ENCODE measurements at regions not wholly inside any gene's neighbourhood (a gene's known extent, or its start where the extent isn't known, plus 50 kb on each side); places are given as distances from the start of the nearest gene placed in this dataset.

GRCh38 chrX:99522450-99522849, 887.6 kb downstream of the PCDH19 start:
- no peak overlapping the region for H3K27ac ChIP-seq
- TF ChIP-seq CTCF (IDR thresholded peaks at IDR 0.05) (no peak), POLR2A (IDR thresholded peaks at IDR 0.05) (no peak)

GRCh38 chrX:99507768-99508167, 902.3 kb downstream of the PCDH19 start:
- Histone ChIP-seq H3K36me3 (replicated peaks in 1 of 2) (no peaks in the 10 kb centered on the region), H3K27ac (no peak overlapping the region), H3K4me3 (no peak overlapping the region), H3K9me3 (replicated peaks in 1 of 3) (no peaks in the 10 kb centered on the region), H3K4me1 (replicated peaks in 1 of 2) (no peaks in the 10 kb centered on the region), H3K27me3 (peaks cover 5% of the 10 kb centered on the region)
- intact Hi-C loops (cut with DNase I): no loop called here
- DNase-seq: no peak
- TF ChIP-seq CTCF (IDR thresholded peaks at IDR 0.05): no peak
- no peak for TF ChIP-seq POLR2A (IDR thresholded peaks at IDR 0.05)

More at GRCh38 chrX:99522450-99522849, 887.6 kb downstream of the PCDH19 start:
- Histone ChIP-seq H3K36me3 (replicated peaks in 1 of 2) (no peaks in the 10 kb centered on the region), H3K27me3 (no peaks in the 10 kb centered on the region), H3K4me1 (replicated peaks in 1 of 2) (no peaks in the 10 kb centered on the region), H3K9me3 (replicated peaks in 1 of 3) (no peaks in the 10 kb centered on the region), H3K4me3 (no peak overlapping the region)
- no peak for DNase-seq
- intact Hi-C loops (cut with DNase I): no loop called here

- Histone ChIP-seq H3K36me3 (replicated peaks in 1 of 2) (no peaks in the 10 kb centered on the region), H3K27ac (no peak overlapping the region), H3K4me1 (replicated peaks in 1 of 2) (no peaks in the 10 kb centered on the region), H3K27me3 (no peaks in the 10 kb centered on the region), H3K9me3 (replicated peaks in 1 of 3) (peaks cover 0 to 4% (median 0%) of the 10 kb centered on the region in 3 donors), H3K4me3 (no peak overlapping the region)
- TF ChIP-seq CTCF (IDR thresholded peaks at IDR 0.05) (no peak), POLR2A (IDR thresholded peaks at IDR 0.05) (no peak)
- 22 to 59% (median 49%) methylated on average over 2 of the region's 2 CpGs for WGBS, 4 donors
- DNase-seq: no peak
- intact Hi-C loops (cut with DNase I): no loop called here
Observed at GRCh38 chrX:99495453-99495852, 914.6 kb downstream of the PCDH19 start.

GRCh38 chrX:99494668-99495067, 915.4 kb downstream of the PCDH19 start:
- DNase-seq: no peak
- Histone ChIP-seq H3K4me1 (replicated peaks in 1 of 2) (no peaks in the 10 kb centered on the region), H3K36me3 (replicated peaks in 1 of 2) (no peaks in the 10 kb centered on the region), H3K4me3 (no peak overlapping the region), H3K27me3 (no peaks in the 10 kb centered on the region), H3K27ac (no peak overlapping the region), H3K9me3 (replicated peaks in 1 of 3) (peaks cover 0 to 4% (median 0%) of the 10 kb centered on the region in 3 donors)
- no peak for TF ChIP-seq POLR2A (IDR thresholded peaks at IDR 0.05)
- TF ChIP-seq CTCF (IDR thresholded peaks at IDR 0.05): no peak
- WGBS, 4 donors: 75 to 85% (median 81%) methylated on average over 2 of the region's 2 CpGs
- intact Hi-C loops (cut with DNase I): no loop called here

All from adrenal gland (tissue), 9 donors.